ENCODE measurements at regions not wholly inside any gene's neighbourhood (a gene's known extent, or its start where the extent isn't known, plus 50 kb on each side); places are given as distances from the start of the nearest gene placed in this dataset.

GRCh38 chr5:74072646-74073045 lies 446.6 kb downstream of the ARHGEF28 start:
- no peaks in the 10 kb centered on the region for H3K9me3 ChIP-seq (ENCODE audit: low read length)
- no peak overlapping the region for H3K4me2 ChIP-seq (ENCODE audit: low read length)
- H3F3A ChIP-seq (ENCODE audit: insufficient read depth, low read length, poor library complexity, severe bottlenecking), result no peaks in the 10 kb centered on the region
- H2AFZ ChIP-seq (ENCODE audit: low read depth, low read length), result no peak overlapping the region
- TF ChIP-seq POLR2AphosphoS5 (IDR thresholded peaks at IDR 0.05) (no peak), SMC3 (conservative IDR thresholded peaks at IDR 0.05; ENCODE audit: poor library complexity) (no peak), EZH2 (IDR thresholded peaks at IDR 0.05; ENCODE audit: borderline replicate concordance, insufficient read depth, low read length, poor library complexity, severe bottlenecking) (no peak), REST (IDR thresholded peaks at IDR 0.05; ENCODE audit: borderline replicate concordance) (no peak), EP300 (conservative IDR thresholded peaks at IDR 0.05; ENCODE audit: poor library complexity, severe bottlenecking) (no peak), TAF1 (IDR thresholded peaks at IDR 0.05; ENCODE audit: low read depth) (no peak), MXI1 (conservative IDR thresholded peaks at IDR 0.05; ENCODE audit: poor library complexity, severe bottlenecking) (no peak), CTCF (IDR thresholded peaks at IDR 0.05; ENCODE audit: poor library complexity, severe bottlenecking) (no peak), RAD21 (conservative IDR thresholded peaks at IDR 0.05) (no peak)
- H3K27me3 ChIP-seq (ENCODE audit: insufficient read depth, low read depth, low read length), result no peaks in the 10 kb centered on the region
- no peak overlapping the region for H3K27ac ChIP-seq (ENCODE audit: low read length)
- no peaks in the 10 kb centered on the region for H3K9me2 ChIP-seq (ENCODE audit: insufficient read depth, low read length)
- H4K20me1 ChIP-seq (ENCODE audit: insufficient read depth), result no peaks in the 10 kb centered on the region
- no peak overlapping the region for H3K9ac ChIP-seq (ENCODE audit: low read length)
- H3K36me3 ChIP-seq (ENCODE audit: insufficient read depth, low read length), result no peaks in the 10 kb centered on the region
- H3K79me2 ChIP-seq (replicated peaks; ENCODE audit: insufficient read depth, low read length), result no peaks in the 10 kb centered on the region
- no peak overlapping the region for H3K4me3 ChIP-seq (ENCODE audit: low read length)

GRCh38 chr5:74070766-74071165 lies 444.8 kb downstream of the ARHGEF28 start:
- no peaks in the 10 kb centered on the region for H4K20me1 ChIP-seq (ENCODE audit: insufficient read depth)
- H3F3A ChIP-seq (ENCODE audit: insufficient read depth, low read length, poor library complexity, severe bottlenecking), result no peaks in the 10 kb centered on the region
- no peak overlapping the region for H3K4me2 ChIP-seq (ENCODE audit: low read length)
- H3K9ac ChIP-seq (ENCODE audit: low read length), result no peak overlapping the region
- H3K9me2 ChIP-seq (ENCODE audit: insufficient read depth, low read length), result no peaks in the 10 kb centered on the region
- no peak overlapping the region for H3K27ac ChIP-seq (ENCODE audit: low read length)
- no peak overlapping the region for H2AFZ ChIP-seq (ENCODE audit: low read depth, low read length)
- no peaks in the 10 kb centered on the region for H3K9me3 ChIP-seq (ENCODE audit: low read length)
- H3K4me3 ChIP-seq (ENCODE audit: low read length), result no peak overlapping the region
- no peaks in the 10 kb centered on the region for H3K27me3 ChIP-seq (ENCODE audit: insufficient read depth, low read depth, low read length)
- no peaks in the 10 kb centered on the region for H3K36me3 ChIP-seq (ENCODE audit: insufficient read depth, low read length)
- no peaks in the 10 kb centered on the region for H3K79me2 ChIP-seq (replicated peaks; ENCODE audit: insufficient read depth, low read length)
- TF ChIP-seq EP300 (conservative IDR thresholded peaks at IDR 0.05; ENCODE audit: poor library complexity, severe bottlenecking) (no peak), RAD21 (conservative IDR thresholded peaks at IDR 0.05) (no peak), EZH2 (IDR thresholded peaks at IDR 0.05; ENCODE audit: borderline replicate concordance, insufficient read depth, low read length, poor library complexity, severe bottlenecking) (no peak), CTCF (IDR thresholded peaks at IDR 0.05; ENCODE audit: poor library complexity, severe bottlenecking) (no peak), POLR2AphosphoS5 (IDR thresholded peaks at IDR 0.05) (no peak), MXI1 (conservative IDR thresholded peaks at IDR 0.05; ENCODE audit: poor library complexity, severe bottlenecking) (no peak), SMC3 (conservative IDR thresholded peaks at IDR 0.05; ENCODE audit: poor library complexity) (no peak), REST (IDR thresholded peaks at IDR 0.05; ENCODE audit: borderline replicate concordance) (no peak), TAF1 (IDR thresholded peaks at IDR 0.05; ENCODE audit: low read depth) (no peak)
